ENCODE measurements at regions not wholly inside any gene's neighbourhood (a gene's known extent, or its start where the extent isn't known, plus 50 kb on each side); places are given as distances from the start of the nearest gene placed in this dataset.
"Not testable (repeated sequence)": the region's sequence is repeated elsewhere in the genome, so short reads cannot be mapped to it uniquely, and the experiment has no call there.

GRCh38 chr19:23984911-23985310 lies 70.2 kb downstream of the ZNF726 start:
- DNase-seq (ENCODE audit: low read depth): not testable (repeated sequence)

GRCh38 chr19:23986623-23987022 lies 71.9 kb downstream of the ZNF726 start:
- no peak for DNase-seq (ENCODE audit: low read depth)

- DNase-seq (ENCODE audit: low read depth): no peak
These were observed 76.5 kb downstream of the ZNF726 start for GRCh38 chr19:23991170-23991569.

GRCh38 chr19:23992348-23992747 lies 77.7 kb downstream of the ZNF726 start:
- DNase-seq (ENCODE audit: low read depth): no peak

GRCh38 chr19:23993440-23993839 lies 78.8 kb downstream of the ZNF726 start:
- DNase-seq (ENCODE audit: low read depth): no peak

GRCh38 chr19:23996549-23996948 lies 81.9 kb downstream of the ZNF726 start:
- no peak for DNase-seq (ENCODE audit: low read depth)

GRCh38 chr19:23998568-23998967 lies 83.9 kb downstream of the ZNF726 start:
- no peak for DNase-seq (ENCODE audit: low read depth)

GRCh38 chr19:23999821-24000610 lies 85.3 kb downstream of the ZNF726 start:
- DNase-seq (ENCODE audit: low read depth): no peak

GRCh38 chr19:24000656-24001055 lies 86.0 kb downstream of the ZNF726 start:
- no peak for DNase-seq (ENCODE audit: low read depth)

- DNase-seq (ENCODE audit: low read depth): no peak
These were observed 84.6 kb upstream of the ZNF254 start for GRCh38 chr19:24002256-24002945.

- DNase-seq (ENCODE audit: low read depth): no peak
These were observed 83.5 kb upstream of the ZNF254 start for GRCh38 chr19:24003537-24003936.

GRCh38 chr19:24004166-24004565 lies 82.8 kb upstream of the ZNF254 start:
- no peak for DNase-seq (ENCODE audit: low read depth)

GRCh38 chr19:24029941-24030636 lies 56.9 kb upstream of the ZNF254 start:
- DNase-seq (ENCODE audit: low read depth): no peak

- no peak for DNase-seq (ENCODE audit: low read depth)
These were observed 54.3 kb upstream of the ZNF254 start for GRCh38 chr19:24032651-24033050.

- DNase-seq (ENCODE audit: low read depth): peak; percentile 88
These were observed 53.6 kb upstream of the ZNF254 start for GRCh38 chr19:24033301-24033962.

GRCh38 chr19:24033963-24034342 lies 53.0 kb upstream of the ZNF254 start:
- DNase-seq (ENCODE audit: low read depth): peak; percentile 14

- not testable (repeated sequence) for DNase-seq (ENCODE audit: low read depth)
These were observed 51.6 kb upstream of the ZNF254 start for GRCh38 chr19:24035261-24035880.
